ENCODE measurements at regions not wholly inside any gene's neighbourhood (a gene's known extent, or its start where the extent isn't known, plus 50 kb on each side); places are given as distances from the start of the nearest gene placed in this dataset.

DNA sequence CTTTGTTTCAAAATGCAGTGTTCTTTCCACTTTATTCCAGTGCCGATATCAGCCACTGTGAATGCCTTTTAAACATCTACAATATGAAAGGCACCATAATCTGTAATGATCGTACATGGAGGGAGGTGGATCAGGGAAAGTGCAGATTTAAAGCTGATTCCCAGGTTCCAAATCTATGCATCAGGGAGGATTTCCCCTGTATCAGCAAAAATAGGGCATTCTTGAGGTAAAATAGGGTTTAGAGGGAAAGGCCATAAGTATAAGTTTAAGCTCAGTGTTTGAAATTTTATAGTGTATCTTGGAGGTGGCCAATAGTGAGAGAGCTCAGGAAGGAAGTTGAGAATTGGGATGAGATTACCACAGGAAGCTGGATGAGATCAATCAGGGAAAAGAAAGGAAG is 289.7 kb upstream of the ID4 start:
- TF ChIP-seq GATA2 (IDR thresholded peaks at IDR 0.05; ENCODE audit: low read depth, low read length), result no peak
- TF ChIP-seq GATA3 (IDR thresholded peaks at IDR 0.05; ENCODE audit: low read depth, low read length), result no peak
